CMK (cell line): ENCODE measurements at regions not wholly inside any gene's neighbourhood (a gene's known extent, or its start where the extent isn't known, plus 50 kb on each side); places are given as distances from the start of the nearest gene placed in this dataset.
"Not testable (repeated sequence)": the region's sequence is repeated elsewhere in the genome, so short reads cannot be mapped to it uniquely, and the experiment has no call there.

ENCODE experiments used
- DNase-seq: peaks from one replicate; pipeline ENCODE4 v3.0.0-alpha.2; 2010; ENCODE audit warnings: low read depth

GRCh38 chrX:10676235-10676957 lies 56.0 kb upstream of the MID1 start:
- no peak for DNase-seq

DNA sequence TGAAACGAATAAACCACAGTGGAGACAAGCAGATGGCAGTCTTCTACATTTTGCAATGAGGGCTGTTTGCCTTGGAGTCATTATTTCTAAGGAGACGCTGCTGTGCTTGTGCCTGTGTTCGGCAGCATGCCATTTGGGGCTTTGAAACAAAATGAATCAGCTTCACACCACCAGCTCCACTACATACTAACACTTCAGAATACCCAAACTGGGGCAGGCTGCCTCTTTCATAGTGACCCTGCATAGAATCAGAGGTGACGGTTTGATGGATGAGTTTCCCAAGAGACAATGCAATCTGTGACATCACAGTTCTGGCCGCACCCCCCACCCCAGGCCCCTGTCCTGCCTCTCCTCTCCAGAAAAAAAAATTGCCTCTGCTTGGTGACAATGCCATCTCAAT lies 57.1 kb upstream of the MID1 start:
- no peak for DNase-seq

GRCh38 chrX:10679387-10679786 lies 59.0 kb upstream of the MID1 start:
- no peak for DNase-seq

DNA sequence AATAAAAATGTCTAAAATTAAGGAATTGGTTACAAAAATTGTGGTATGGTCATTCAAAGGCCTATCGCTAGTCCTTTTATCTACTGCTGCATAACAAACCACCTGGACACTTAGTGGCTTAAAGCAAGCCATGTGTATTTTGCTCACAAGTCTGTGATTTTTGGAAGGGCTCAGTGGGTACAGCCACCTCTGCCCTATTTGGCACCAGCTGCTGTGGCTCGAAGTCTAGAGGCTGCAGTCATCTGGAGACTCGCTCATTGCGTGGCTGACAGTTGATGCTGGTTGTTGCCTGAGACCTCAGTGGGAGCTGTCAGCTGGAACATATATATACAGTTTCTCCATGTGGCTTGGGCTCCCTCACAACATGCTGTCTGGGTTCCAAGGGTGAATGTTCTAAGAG lies 60.8 kb upstream of the MID1 start:
- DNase-seq = no peak

DNA sequence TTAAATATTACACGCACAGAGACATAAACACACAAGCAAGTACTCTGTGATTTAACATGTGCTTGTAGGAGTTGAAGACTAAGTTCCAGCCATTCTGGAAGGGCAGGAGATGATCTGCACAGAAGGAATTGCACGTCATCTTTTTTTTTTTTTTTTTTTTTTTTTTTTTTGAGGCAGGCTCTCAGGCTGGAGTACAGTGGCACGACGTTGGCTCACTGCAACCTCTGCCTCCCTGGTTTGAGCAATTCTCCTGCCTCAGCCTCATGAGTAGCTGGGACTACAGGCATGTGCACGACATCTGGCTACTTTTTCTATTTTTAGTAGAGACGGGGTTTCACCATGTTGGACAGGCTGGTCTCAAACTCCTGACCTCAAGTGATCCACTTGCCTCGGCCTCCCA lies 63.2 kb upstream of the MID1 start:
- not testable (repeated sequence) for DNase-seq

- no peak for DNase-seq
These were observed 65.7 kb upstream of the MID1 start for GRCh38 chrX:10685923-10686595.

GRCh38 chrX:10691751-10692150 lies 71.4 kb upstream of the MID1 start:
- not testable (repeated sequence) for DNase-seq

GRCh38 chrX:10697616-10698317 lies 77.4 kb upstream of the MID1 start:
- DNase-seq = no peak

DNA sequence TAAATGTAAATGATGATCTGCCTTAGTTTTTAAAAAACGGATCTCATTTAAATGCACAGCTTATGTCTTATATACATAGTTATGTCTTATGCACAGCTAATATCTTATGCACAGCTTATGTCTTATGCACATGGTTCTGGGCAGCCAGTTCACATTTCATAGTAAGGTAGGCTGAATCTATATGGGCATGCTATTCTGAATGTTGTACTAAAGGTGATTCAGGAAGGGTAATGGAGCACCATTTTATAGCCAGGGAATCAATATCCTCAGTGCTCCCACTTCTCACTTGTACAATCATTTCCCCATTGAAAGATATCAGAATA lies 77.9 kb upstream of the MID1 start:
- DNase-seq = no peak

DNA sequence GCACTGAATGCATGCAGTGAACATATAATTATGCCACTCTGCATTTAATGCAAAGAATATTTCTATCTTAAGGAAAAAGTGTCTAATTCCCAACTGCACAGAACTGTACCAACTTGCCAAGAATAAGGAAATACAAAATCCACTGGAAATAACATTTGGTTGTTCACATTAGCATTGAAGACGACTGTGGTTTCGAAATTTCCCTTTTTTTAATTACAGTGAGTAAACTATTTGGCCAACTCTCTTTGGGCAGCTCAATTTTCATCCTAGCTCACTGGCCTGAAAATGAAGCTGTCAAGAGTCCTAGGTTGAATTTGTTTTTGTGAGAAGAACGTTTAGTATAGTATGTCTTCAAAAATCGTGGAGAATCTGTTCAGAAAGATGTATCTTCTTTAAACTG lies 81.6 kb upstream of the MID1 start:
- no peak for DNase-seq

GRCh38 chrX:10706342-10706741 lies 86.0 kb upstream of the MID1 start:
- not testable (repeated sequence) for DNase-seq

DNA sequence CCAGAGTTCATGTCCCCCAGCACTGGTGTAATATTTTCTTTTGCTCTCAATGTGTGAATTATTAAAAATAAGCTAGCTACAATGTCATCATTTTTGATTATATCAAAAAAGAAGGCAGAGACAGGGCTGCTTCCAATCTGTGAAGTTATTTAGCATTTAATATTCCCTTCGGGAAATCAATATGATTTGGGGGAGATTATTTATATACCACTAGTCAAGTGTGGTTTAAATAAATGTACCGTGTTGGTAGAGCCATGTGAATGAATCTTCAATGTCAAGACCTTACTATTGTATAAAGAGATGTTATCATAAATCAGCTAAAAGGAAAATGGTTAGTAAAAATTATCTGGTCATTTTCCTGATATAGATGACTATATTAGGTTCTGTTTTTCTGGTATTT lies 87.4 kb upstream of the MID1 start:
- DNase-seq = no peak

DNA sequence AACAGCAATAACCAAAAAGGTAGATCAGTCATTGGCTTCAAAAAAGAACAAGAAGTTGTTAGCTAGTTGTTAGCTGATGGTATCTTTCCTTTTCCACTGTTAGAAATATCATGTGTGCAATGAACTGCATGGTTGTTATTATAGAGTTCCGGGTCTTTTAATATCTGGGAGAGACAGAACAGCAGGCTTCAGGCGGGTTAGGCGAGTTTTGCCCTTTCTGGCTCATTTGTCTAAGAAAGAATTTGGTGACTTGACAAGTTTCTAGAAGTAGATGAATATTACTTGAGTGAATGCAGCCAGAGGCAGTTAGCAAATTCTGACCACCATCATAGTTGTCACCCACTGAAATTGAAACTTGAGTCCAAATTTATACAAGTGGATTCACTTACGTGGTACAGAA lies 88.9 kb upstream of the MID1 start:
- DNase-seq = no peak

GRCh38 chrX:10714531-10714930 lies 94.1 kb upstream of the MID1 start:
- DNase-seq = no peak

DNA sequence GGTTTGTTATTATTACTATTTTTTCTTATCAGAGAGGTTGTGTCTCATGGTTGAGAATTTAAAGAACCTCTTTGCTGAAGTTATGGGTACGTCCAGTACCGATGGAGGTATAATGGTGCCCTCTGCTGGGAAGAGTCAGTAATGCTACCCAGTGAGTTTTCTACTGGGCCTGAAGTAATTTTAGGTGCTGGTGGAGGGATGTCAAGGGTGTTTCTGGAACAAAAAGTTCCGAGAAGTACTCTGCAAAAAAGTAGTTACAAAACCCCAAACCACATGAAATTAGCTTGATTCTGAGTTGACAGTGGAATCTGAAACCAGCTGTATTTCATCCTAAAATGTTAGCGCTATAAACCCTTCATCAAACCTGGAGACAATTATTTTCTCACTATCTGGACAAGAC lies 102.5 kb upstream of the MID1 start:
- DNase-seq = peak; percentile 8

- DNase-seq = no peak
These were observed 104.7 kb upstream of the MID1 start for GRCh38 chrX:10725071-10725470.

DNA sequence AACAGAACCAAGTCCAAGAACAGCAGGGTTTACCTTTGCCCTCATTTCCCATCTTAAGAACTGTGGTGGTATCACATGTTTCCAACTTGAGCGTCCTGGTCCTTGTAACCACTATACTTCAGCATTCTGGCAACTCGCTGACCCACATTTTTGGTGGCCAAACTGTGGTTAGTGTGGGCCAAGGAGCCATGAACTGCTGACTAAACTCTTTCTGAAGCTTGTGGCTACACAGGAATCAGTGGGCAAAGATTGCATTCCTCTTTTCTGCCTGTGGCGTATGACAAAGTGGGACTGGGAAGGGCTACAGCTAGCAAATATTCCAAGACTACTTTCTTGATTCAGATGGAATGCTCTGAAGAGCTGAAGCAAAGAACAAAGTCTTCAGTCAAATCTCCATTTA lies 106.3 kb upstream of the MID1 start:
- no peak for DNase-seq

- DNase-seq = no peak
These were observed 108.5 kb upstream of the MID1 start for GRCh38 chrX:10728806-10729389.

GRCh38 chrX:10739426-10739825 lies 119.0 kb upstream of the MID1 start:
- no peak for DNase-seq

DNA sequence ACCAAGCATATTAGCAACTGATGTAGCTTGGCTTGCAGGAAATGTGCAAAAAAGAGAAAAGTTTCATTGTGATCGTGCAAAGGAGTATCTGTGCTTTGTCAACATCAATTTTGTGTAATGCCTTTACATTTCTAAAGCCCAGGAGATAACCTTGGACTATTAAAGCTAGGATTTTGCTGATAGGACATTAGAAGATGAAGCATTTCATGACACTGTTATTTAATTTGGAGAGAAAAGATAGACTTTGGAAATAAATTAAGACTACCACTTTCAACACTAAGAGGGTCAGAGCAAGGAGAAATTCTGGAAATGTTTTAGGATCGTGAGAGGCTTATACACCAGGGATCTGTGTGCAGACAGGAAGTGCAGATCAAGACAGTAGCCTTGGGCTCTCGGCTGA lies 120.6 kb upstream of the MID1 start:
- DNase-seq = no peak

GRCh38 chrX:10741550-10741949 lies 121.2 kb upstream of the MID1 start:
- DNase-seq = no peak

GRCh38 chrX:10743476-10743875 lies 123.1 kb upstream of the MID1 start:
- no peak for DNase-seq

GRCh38 chrX:10744007-10744406 lies 123.6 kb upstream of the MID1 start:
- DNase-seq = no peak
